HepG2 (cell line): ENCODE measurements at regions not wholly inside any gene's neighbourhood (a gene's known extent, or its start where the extent isn't known, plus 50 kb on each side); places are given as distances from the start of the nearest gene placed in this dataset.

ENCODE experiments used
- ATAC-seq: fragments of 200-7000 bp; cut with Tn5 transposase; 3 replicates; pipeline ENCODE4 v1.9.1; 2020; ENCODE audit warnings: mild to moderate bottlenecking, moderate library complexity
- BruUV-seq: library from RNA; stranded (reverse); fragments of 400-500 nt; replicated peaks from 2 replicates; lab custom pipeline; 2021; lab: Mats Ljungman, UMichigan
- CTCF ChIA-PET: fragments of 300-600 bp; formaldehyde crosslinking; extraction: SDS; loops from one replicate; lab custom pipeline; 2021; ENCODE audit warnings: low total read pairs, inconsistent platforms, low intra/inter-chr PET ratio; lab: Yijun Ruan, JAX
- POLR2A ChIA-PET: fragments of 350-600 bp; sonication (Branson Sonifier 250); formaldehyde crosslinking; loops from one replicate; lab custom pipeline; 2020; ENCODE audit warnings: antibody characterized with exemption, inconsistent platforms; lab: Yijun Ruan, JAX
- DNase-seq: peaks from one replicate; pipeline ENCODE4 v3.0.0-alpha.2; 2015; ENCODE audit warnings: low spot score
- FAIRE-seq: peaks from 3 replicates; lab custom pipeline; 2011; peaks lifted over from hg19 to GRCh38; lab: Jason Lieb, UNC
- H2AFZ ChIP-seq: one replicate; pipeline ENCODE4 v1.6.1; 2011; ENCODE audit warnings: low read length, inconsistent platforms
- H3K27ac ChIP-seq: fragments of 300-600 bp; 3 replicates; pipeline ENCODE4 v1.8.0; 2011; ENCODE audit warnings: mixed run types, mild to moderate bottlenecking, mixed read lengths, low read length, inconsistent platforms; ENCODE audit not compliant: insufficient read depth; ENCODE audit errors: extremely low read length
- H3K27me3 ChIP-seq, 2 experiments: fragments of 200-600 bp in 1 of 2; 2 replicates in 1 of 2; 3 replicates in 1 of 2; pipeline versions ENCODE4 v1.6.0 to v1.8.0; 2011; ENCODE audit warnings: low read length in 2 of 2, mild to moderate bottlenecking in 2 of 2, moderate library complexity in 2 of 2, inconsistent platforms in 1 of 2; ENCODE audit not compliant: insufficient read depth in 2 of 2, control insufficient read depth in 1 of 2
- H3K36me3 ChIP-seq, 2 experiments: fragments of 200-600 bp in 1 of 2; replicated peaks in 1 of 2; 2 replicates in 1 of 2; 3 replicates in 1 of 2; pipeline versions ENCODE4 v1.5.1 to v1.8.0; 2011; ENCODE audit warnings: low read length in 2 of 2, inconsistent platforms in 1 of 2; ENCODE audit not compliant: insufficient read depth in 2 of 2, control insufficient read depth in 1 of 2
- H3K4me1 ChIP-seq: 2 replicates; pipeline ENCODE4 v1.5.1; 2012; ENCODE audit warnings: low read length, inconsistent platforms; ENCODE audit not compliant: insufficient read depth
- H3K4me2 ChIP-seq: 2 replicates; pipeline ENCODE4 v1.6.0; 2011; ENCODE audit warnings: low read depth, low read length, inconsistent platforms
- H3K4me3 ChIP-seq, 3 experiments: fragments of 200-600 bp in 1 of 3; sonication (generic), shearing (Covaris generic) in 1 of 3; replicated peaks in 1 of 3; 2 replicates each; pipeline ENCODE4 v1.5.1; 2011 to 2016; ENCODE audit warnings: low read length in 3 of 3, inconsistent platforms in 2 of 3, low read depth in 2 of 3, mild to moderate bottlenecking in 2 of 3, control low read depth in 1 of 3, mixed read lengths in 1 of 3; ENCODE audit not compliant: insufficient read depth in 1 of 3
- H3K79me2 ChIP-seq: one replicate; pipeline ENCODE4 v1.6.1; 2011; ENCODE audit warnings: low read length, inconsistent platforms; ENCODE audit not compliant: insufficient read depth
- H3K9ac ChIP-seq: 2 replicates; pipeline ENCODE4 v1.6.0; 2011; ENCODE audit warnings: mild to moderate bottlenecking, low read depth, low read length, inconsistent platforms; ENCODE audit not compliant: insufficient read depth
- H3K9me3 ChIP-seq: 2 replicates; pipeline ENCODE4 v1.5.1; 2012; ENCODE audit warnings: mild to moderate bottlenecking, low read length
- H4K20me1 ChIP-seq: 2 replicates; pipeline ENCODE4 v1.6.0; 2011; ENCODE audit warnings: inconsistent platforms, mild to moderate bottlenecking, low read length, moderate library complexity; ENCODE audit not compliant: insufficient read depth
- BCLAF1 ChIP-seq: fragments of 450-650 bp; IDR thresholded peaks from 2 replicates; pipeline ENCODE4 v1.6.1; 2017; ENCODE audit warnings: mild to moderate bottlenecking
- CREB1 ChIP-seq, 2 experiments: fragments of 450-650 bp in 1 of 2; IDR thresholded peaks; 2 replicates each; pipeline ENCODE4 v1.6.1; 2016 to 2017; ENCODE audit warnings: control low read depth in 1 of 2, mild to moderate bottlenecking in 1 of 2, missing compliant biosample characterization in 1 of 2, missing genetic modification characterization in 1 of 2
- HNF1A ChIP-seq, 2 experiments: sonication (generic) in 1 of 2; formaldehyde crosslinking in 1 of 2; IDR thresholded peaks; 2 replicates each; pipeline versions ENCODE4 v1.4.0 to v1.6.1; 2016 to 2020; ENCODE audit warnings: borderline replicate concordance in 1 of 2, low read depth in 1 of 2, mild to moderate bottlenecking in 1 of 2, missing genetic modification reagents in 1 of 2
- KLF6 ChIP-seq: IDR thresholded peaks from 2 replicates; pipeline ENCODE4 v1.8.0; 2016; ENCODE audit warnings: missing biosample characterization, missing genetic modification reagents
- NFRKB ChIP-seq: fragments of 450-650 bp; IDR thresholded peaks from 2 replicates; pipeline ENCODE4 v1.6.1; 2017
- PLSCR1 ChIP-seq: sonication (generic); formaldehyde crosslinking; IDR thresholded peaks from 2 replicates; pipeline ENCODE4 v1.5.0; 2020; ENCODE audit warnings: missing genetic modification reagents, mild to moderate bottlenecking, borderline replicate concordance
- RFXANK ChIP-seq: IDR thresholded peaks from 2 replicates; pipeline ENCODE4 v1.6.1; 2016
- TBX3 ChIP-seq: fragments of 450-650 bp; IDR thresholded peaks from 2 replicates; pipeline ENCODE4 v1.6.1; 2017; ENCODE audit warnings: antibody characterized with exemption, mild to moderate bottlenecking, inconsistent platforms, borderline replicate concordance
- ZFP36L1 ChIP-seq: sonication (generic); formaldehyde crosslinking; IDR thresholded peaks from 2 replicates; pipeline ENCODE4 v1.8.0; 2022; ENCODE audit warnings: mild to moderate bottlenecking, missing genetic modification reagents, moderate library complexity
- ZNF101 ChIP-seq: sonication (generic); formaldehyde crosslinking; IDR thresholded peaks from 2 replicates; pipeline ENCODE4 v1.4.0; 2020; ENCODE audit warnings: mild to moderate bottlenecking, low read depth, missing genetic modification reagents, borderline replicate concordance
- ZNF614 ChIP-seq: IDR thresholded peaks from 2 replicates; pipeline ENCODE4 v1.6.1; 2018; ENCODE audit warnings: missing biosample characterization, missing genetic modification reagents, inconsistent platforms, borderline replicate concordance
- ZNF703 ChIP-seq: sonication (generic); formaldehyde crosslinking; IDR thresholded peaks from 2 replicates; pipeline ENCODE4 v1.5.1; 2020; ENCODE audit warnings: missing genetic modification reagents, mild to moderate bottlenecking, moderate library complexity, borderline replicate concordance
- ZNF776 ChIP-seq: sonication (generic); formaldehyde crosslinking; IDR thresholded peaks from 2 replicates; pipeline ENCODE4 v1.4.0; 2020; ENCODE audit warnings: mild to moderate bottlenecking, missing genetic modification reagents
- WGBS: methylation state at CpG from one replicate; pipeline ENCODE4 v1.1.6; 2017; ENCODE audit warnings: low lambda C conversion rate; 5-methylcytosine and 5-hydroxymethylcytosine counted together
- in situ Hi-C: cut with HindIII; loops from 2 replicates; pipeline ENCODE4 v1.10.0; 2017; ENCODE audit warnings: low pct_unique_long_range_greater_than_20kb; ENCODE audit not compliant: extremely low pct_ligation_motif_present
- intact Hi-C: fragments of 100-400 bp; cut with micrococcal nuclease; formaldehyde crosslinking; loops from one replicate; pipeline ENCODE4 v1.10.0; 2022; ENCODE audit not compliant: unreplicated experiment

DNA sequence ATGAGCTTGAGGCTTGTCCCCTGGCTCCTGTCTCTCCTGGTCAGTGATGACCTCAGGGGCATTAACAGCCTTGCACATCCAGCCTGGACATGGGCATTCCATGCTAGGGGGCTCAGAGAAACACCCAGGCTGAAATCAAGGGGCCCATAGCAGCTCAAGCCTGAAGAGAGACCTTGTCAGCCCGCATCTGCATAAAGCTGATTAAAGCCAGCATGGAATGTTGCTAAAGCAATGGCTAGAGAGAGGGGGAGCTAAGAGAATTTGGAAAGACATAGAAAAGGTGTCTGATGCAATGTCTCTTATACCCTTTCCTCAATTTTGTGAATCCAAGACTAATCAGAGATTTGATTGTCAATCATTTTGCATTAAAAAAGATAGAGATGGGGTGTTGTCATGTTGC lies 51.4 kb upstream of the WSCD1 start (continued):
- no peak for TF ChIP-seq HNF1A (IDR thresholded peaks at IDR 0.05; ENCODE audit: low read depth)
- no peak for TF ChIP-seq HNF1A (CRISPR knock-in tag; IDR thresholded peaks at IDR 0.05; ENCODE audit: borderline replicate concordance)
- TF ChIP-seq PLSCR1 = no peak
- no peak for TF ChIP-seq RFXANK (CRISPR knock-in tag)
- no peak for TF ChIP-seq ZNF703 (CRISPR knock-in tag)
- no peak for TF ChIP-seq ZNF614 (CRISPR knock-in tag)
- TF ChIP-seq ZFP36L1 (CRISPR knock-in tag) = no peak

DNA sequence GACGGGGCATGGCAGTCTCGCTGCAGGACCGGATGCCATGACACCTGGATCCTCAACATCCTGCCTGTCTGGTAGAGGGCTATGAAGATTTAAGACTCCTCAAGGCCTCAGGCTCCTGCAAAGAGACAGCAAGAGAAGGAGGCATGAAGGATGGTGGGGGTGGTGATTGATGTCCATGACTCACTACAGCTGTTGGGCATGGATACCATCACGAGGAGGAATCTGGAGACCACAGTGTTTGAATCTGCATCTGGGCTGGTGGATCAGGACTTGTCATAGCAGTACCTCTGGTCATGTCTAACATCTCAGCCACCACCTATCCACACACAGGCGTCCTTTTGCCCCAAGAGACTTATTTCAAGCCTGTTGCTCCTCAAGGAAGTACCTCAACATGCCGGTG lies 50.2 kb upstream of the WSCD1 start:
- Histone ChIP-seq H3K79me2 (no peaks in the 10 kb centered on the region), H3K4me3 (no peak overlapping the region), H3K4me2 (no peak overlapping the region), H4K20me1 (no peaks in the 10 kb centered on the region), H3K9me3 (no peaks in the 10 kb centered on the region), H3K4me1 (no peaks in the 10 kb centered on the region), H3K9ac (no peak overlapping the region), H3K36me3 (no peaks in the 10 kb centered on the region), H3K27ac (no peak overlapping the region), H3K27me3 (peaks cover 2 to 14% of the 10 kb centered on the region in 2 experiments; a peak in 2 of 5 replicates), H2AFZ (no peak overlapping the region)
- ATAC-seq (no peak), DNase-seq (no peak), FAIRE-seq (no peak)
- WGBS = 12% methylated on average over 4 of the region's 6 CpGs
- POLR2A ChIA-PET = no interaction called here
- intact Hi-C loops (no loop called here), in situ Hi-C loops (no loop called here)
- no TSS peak for BruUV-seq
- TF ChIP-seq ZNF101 (CRISPR knock-in tag) (no peak), CREB1 (IDR thresholded peaks at IDR 0.05) (no peak), CREB1 (CRISPR knock-in tag; IDR thresholded peaks at IDR 0.05) (no peak), KLF6 (CRISPR knock-in tag) (no peak), ZNF776 (CRISPR knock-in tag) (no peak), BCLAF1 (no peak), TBX3 (no peak), NFRKB (no peak)
- CTCF ChIA-PET = no interaction called here
